Mammary epithelial cell (primary cell): ENCODE measurements at regions not wholly inside any gene's neighbourhood (a gene's known extent, or its start where the extent isn't known, plus 50 kb on each side); places are given as distances from the start of the nearest gene placed in this dataset.

Experiments
- CTCF ChIP-seq, 2 donors: IDR thresholded peaks in 1 of 2; conservative IDR thresholded peaks in 1 of 2; 2 replicates each; pipeline ENCODE4 v1.5.1; 2011 to 2012; ENCODE audit warnings: inconsistent platforms in 2 of 2, low read length in 2 of 2, mild to moderate bottlenecking in 2 of 2, control low read depth in 1 of 2, low read depth in 1 of 2; ENCODE audit not compliant: insufficient read depth in 1 of 2; ENCODE audit errors: extremely low read depth in 1 of 2
- EZH2 ChIP-seq: IDR thresholded peaks from 2 replicates; pipeline ENCODE4 v1.6.1; 2012; ENCODE audit warnings: low read length, inconsistent platforms, borderline replicate concordance

- no peak for TF ChIP-seq CTCF (conservative IDR thresholded peaks at IDR 0.05 in 1 of 2, IDR thresholded peaks at IDR 0.05 in 1 of 2; ENCODE audit: extremely low read depth in 1 of 2, insufficient read depth in 1 of 2, low read depth in 1 of 2, low read length in 2 of 2)
- TF ChIP-seq EZH2, result no peak
These were observed 55.7 kb upstream of the ABCC4 start for GRCh38 chr13:95356916-95357315.
